ENCODE measurements at regions not wholly inside any gene's neighbourhood (a gene's known extent, or its start where the extent isn't known, plus 50 kb on each side); places are given as distances from the start of the nearest gene placed in this dataset.

DNA sequence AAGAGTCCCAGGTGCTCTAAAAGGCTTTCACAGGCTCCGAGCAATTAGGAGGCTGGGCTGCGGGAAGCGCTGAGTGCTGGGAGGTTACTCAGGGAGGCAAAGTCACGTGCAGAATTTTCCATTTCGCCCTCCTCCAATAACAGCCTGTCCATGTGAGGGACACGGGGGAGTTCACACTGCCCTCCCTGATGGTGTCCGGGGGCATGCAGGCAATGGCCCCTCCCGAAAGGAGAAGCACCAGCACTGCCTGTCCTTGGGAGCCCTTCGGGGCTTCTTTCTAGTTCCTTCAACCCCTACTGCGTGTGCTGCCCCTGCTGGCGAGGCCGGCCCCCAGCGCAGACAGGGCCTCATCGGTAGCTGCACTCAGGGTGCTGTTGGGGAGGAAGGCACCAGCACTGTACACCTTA is 63.1 kb upstream of the HPCAL1 start:
- DNase-seq: no peak

DNA sequence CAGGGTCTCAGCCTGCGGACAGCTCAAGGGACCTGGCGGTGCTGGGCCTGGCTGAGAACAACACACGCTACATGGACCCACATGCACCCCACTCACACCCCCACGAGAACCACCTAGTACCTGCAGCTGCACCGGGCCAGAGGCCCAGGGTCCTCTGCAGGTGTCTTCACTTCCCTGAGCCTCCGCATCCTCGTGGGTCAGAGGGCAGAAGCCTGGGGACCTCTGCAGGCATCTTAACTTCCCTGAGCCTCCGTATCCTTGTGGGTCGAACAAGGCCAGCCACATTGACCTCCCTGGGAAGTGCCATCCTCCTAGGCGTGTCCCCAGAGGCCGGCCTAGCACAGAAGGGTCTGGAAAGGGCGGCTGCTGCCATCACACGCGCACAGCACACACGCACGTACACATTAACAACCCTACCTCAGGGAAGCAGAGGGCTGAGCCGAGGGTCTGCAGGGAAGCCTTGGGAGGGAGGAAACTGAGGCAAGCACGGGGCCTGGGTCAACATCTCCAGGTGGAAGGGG is 62.5 kb upstream of the HPCAL1 start:
- no peak for DNase-seq

DNA sequence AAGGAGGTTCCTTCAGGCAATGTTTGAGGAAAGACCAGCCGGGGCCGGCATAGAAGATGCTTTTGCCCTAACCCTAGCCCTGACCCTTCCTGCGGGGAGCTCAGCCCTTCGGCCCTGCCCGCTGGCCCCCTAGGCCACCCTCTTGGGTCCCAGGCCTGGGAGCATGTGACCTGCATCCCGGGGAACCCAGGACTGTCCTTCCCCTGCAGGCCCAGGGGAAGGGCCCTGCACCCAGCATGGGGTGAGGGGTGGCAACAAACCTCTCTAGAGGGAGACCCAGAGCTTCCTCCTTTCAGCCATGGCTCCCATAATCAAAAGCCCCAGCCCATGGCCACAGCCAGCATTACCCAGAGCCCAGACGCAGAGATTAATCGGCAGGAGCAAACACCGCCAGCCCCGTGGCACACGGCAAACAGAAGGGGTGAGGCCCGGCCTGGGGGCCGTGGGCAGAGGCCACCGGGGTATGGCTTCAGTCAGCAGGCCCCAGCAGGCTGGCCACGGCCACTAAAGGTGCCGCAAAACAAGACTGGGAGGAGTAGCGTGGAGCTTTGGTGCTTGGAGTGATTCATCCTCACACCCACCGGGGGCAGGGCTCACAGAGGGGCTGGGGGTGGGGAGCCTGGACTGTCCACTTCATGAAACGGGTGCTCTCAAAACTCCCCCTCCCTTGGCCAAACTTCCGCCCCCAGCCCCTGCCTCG is 61.6 kb upstream of the HPCAL1 start:
- no peak for DNase-seq

DNA sequence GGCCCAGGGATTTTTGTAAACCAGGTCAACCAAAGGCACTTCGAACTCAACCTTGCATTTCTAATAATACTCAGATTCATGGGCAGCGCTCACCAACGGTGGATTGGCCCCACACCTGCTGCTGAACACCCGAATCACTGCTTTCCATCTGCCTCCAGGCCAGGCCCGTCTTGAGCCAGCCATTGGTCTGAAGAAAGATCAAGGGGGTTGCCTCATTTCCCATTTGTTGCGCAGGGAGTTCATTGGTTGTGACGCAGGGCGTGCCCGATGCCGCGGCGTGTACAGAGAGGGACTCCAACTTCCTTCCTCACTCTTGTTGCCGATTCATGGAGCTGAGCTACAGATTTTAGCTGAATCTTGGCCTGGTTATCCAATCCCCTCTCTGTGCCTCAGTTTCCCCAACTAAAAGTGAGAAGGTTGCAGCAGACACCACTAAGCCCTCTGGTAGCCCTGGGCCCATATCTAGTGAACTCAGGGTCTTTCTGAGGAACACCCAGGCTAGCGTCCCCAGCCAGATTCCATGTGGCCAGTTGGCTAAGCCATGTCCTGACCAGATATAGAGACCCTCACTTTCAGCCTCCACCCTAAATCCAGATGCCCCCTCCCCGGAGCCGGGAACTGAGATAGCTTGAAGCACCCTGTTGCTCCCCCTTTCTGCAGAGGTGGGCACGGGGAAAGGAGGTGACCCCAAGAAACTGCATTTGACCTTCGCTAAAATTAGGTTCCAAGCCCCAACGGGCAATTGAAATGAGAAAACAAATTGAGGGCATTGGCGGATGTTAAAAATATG is 60.9 kb upstream of the HPCAL1 start:
- no peak for DNase-seq

DNA sequence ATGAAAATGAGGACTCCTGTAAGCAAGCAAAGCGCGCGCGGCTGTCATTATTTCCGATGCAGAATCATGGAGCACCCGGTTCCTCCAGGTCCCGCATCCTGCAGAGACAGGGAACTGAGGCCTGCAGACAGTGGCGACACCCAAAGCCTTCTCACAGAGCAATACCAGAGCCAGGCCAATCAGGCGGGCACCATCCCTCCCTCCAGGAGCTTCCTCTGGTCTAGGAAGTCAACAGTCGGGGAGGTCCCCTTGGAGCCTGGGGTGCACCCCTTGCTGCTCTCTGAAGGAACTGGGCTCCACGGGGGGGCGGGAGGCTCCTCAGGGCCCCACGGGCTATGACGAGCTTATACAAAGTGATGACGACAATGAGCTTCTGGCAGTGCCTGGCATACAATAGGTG is 60.3 kb upstream of the HPCAL1 start:
- DNase-seq: no peak

DNA sequence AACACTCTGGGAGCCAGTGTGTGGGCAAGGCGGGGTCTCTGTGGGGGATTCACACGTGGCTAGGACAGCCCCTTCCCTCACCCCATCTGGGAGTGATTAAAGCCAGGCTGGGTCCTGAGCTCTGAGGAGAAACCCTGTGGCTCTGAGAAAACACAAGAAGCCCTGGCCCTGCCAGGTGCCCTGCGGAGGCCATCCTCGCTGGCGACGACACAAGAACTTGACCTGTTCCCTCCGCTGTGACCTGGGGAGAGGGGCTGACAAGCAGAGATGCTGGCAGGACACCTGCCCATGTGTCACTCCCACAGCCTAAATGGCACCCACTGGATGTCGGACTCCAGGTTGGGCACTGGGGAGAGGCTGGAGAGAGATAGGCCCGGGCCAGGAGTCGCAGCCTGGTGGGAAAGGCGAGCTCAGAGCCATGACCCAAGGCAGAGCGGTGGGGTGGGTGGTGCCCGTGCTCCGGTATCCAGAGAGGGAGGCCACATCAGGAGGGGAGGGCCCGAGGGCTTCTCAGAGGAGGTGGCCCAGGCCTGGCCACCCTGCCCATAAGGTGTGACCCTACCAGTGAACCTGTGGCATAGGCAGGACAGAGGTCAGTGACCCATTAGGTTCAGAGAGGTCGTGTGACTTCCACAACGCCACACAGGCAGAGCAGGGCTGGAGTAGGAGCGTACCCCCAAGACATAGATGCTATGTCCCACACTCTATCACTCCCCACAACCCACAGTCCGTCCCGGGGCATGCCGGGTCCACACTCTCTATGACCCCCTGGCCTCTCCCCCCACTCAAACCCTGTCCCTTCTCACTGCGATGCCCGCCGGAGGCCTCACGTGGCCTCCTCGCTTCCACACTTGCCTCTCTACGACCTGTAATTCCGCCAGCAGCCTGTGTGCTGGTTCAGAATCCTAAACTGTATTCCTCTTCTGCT is 59.4 kb upstream of the HPCAL1 start:
- no peak for DNase-seq

- DNase-seq: no peak
These were observed 58.8 kb upstream of the HPCAL1 start for GRCh38 chr2:10243926-10244270.

DNA sequence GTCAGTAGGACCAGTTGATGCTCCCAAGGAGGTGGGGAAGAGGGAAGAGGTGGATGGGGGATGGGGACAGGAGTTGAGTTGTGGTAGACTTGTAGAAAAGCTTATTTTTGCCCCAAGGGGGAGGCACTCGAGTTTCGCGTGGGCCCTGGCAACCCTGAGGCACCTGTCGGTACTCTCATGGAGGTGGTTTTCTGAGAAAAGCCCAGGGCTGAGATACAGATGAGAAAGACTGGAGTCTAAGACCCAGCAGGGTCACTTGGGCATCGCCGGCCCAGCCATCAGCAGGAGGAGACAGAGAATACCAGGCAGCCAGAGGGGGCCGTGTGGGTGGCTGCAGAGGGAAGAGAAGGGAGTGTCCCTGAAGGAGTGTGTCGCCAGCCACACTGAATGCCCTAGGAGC is 57.7 kb upstream of the HPCAL1 start:
- DNase-seq: no peak

DNA sequence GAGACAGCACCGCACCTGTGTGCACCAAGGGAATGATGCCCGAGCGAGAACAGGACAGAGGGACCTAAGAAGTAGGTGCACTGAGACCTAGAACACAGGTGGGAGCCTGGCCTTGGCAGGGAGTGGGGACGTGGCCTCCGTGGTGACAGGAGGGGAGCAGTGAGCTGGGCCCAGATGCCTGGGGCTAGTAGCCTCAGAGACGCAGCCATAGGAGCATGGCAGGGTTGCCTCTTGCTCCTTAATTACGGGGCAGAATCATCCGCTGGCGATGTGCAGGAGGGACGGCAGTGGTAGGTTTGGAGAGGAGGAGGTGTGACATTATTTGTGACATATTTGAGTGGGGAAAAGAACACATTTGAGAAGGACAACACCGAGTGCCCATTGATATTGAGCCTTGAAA is 57.0 kb upstream of the HPCAL1 start:
- DNase-seq: no peak

- no peak for DNase-seq
These were observed 56.3 kb upstream of the HPCAL1 start for GRCh38 chr2:10246370-10246769.

GRCh38 chr2:10246831-10247230 is 55.9 kb upstream of the HPCAL1 start:
- DNase-seq: no peak

DNA sequence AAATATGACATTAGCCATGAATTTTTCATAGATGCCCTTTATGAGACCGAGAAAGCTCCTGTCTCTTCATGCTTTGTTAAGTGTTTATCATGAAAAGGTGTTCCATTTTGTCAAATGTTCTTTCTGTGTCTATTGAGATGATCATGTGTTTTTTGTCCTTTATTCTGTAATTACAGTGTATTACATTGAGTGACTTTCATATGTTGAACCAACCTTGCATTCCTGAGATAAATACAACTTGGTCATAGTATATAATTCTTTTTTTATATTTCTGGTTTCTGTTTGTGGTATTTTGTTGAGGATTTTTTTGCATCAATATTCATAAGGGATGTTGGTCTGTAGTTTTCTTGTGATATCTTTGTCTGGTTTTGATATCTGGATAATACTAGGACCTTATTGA is 52.9 kb upstream of the HPCAL1 start:
- DNase-seq: no peak

DNA sequence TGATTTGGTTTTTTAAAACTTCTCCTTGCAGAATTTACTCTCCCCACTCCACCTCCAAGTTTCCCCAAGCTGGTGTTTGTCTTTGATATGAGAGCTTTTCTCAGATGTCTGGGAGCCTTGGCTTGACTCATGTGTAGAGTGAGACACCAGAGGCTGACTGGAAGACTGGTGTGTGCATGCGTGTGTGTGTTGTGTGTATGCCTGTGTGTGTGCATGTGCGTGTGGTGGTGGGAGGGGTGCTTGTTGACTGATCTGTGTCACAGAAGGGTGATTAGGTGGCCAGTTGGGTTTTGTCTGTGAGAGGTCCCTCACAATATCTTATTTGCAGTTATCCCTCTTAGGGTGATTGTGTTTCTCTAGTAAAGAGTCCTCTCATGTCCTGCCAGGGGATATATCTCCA is 50.5 kb upstream of the HPCAL1 start:
- DNase-seq: no peak

- no peak for DNase-seq
These were observed 50.0 kb upstream of the HPCAL1 start for GRCh38 chr2:10252661-10253060.

Measured in activated effector memory CD4-positive, alpha-beta T cell treated with anti-CD3 and anti-CD28 coated beads, Interleukin-2, amount 50 U/mL, for 16 hours (primary cell).